ENCODE measurements at regions not wholly inside any gene's neighbourhood (a gene's known extent, or its start where the extent isn't known, plus 50 kb on each side); places are given as distances from the start of the nearest gene placed in this dataset.

GRCh38 chr20:39429726-39430125 is 467.6 kb downstream of the DHX35 start:
- peak; percentile 28 for TF ChIP-seq CTCF (conservative IDR thresholded peaks at IDR 0.05; ENCODE audit: control insufficient read depth, insufficient read depth, low read depth, low read length)
- DNase-seq (ENCODE audit: low read depth): peak; percentile 19
- no peak overlapping the region for H3K4me3 ChIP-seq (ENCODE audit: control insufficient read depth, low read depth, low read length)

DNA sequence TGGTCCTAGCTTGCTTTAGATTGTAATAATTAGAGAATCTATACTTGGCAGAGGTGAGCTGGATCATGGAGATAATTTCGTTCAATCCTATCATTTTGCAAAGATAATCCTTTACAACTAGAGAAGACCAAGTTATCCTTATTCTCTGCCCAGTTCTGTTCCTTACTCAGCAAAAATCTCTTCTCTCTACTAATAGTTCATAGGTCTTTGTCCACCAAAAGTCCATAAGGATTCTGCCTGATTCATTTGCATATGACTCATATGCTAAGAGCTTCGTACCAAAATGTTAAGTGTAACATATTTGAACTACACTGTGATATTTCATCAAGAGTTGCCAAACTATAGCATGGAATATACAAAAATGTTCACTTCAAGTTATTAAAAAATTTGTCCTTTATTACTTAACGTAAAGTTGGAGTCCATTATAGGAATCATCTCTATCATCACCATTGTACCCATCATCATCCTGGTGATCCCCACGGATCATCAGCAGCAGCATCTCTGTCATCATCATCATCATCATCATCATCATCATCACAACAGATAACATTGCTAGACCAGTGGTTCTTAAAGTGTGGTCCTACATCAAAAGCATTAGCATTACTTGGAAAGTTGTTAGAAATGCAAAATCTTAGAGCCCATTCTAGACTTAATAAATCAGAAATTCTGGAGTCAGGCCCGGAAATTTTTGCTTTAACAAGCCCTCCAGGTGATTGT is 463.0 kb downstream of the DHX35 start:
- H3K4me3 ChIP-seq (ENCODE audit: control insufficient read depth, low read depth, low read length): no peak overlapping the region
- DNase-seq (ENCODE audit: low read depth): peak; percentile 28
- no peak for TF ChIP-seq CTCF (conservative IDR thresholded peaks at IDR 0.05; ENCODE audit: control insufficient read depth, insufficient read depth, low read depth, low read length)

GRCh38 chr20:39421571-39422105 is 459.5 kb downstream of the DHX35 start:
- TF ChIP-seq CTCF (conservative IDR thresholded peaks at IDR 0.05; ENCODE audit: control insufficient read depth, insufficient read depth, low read depth, low read length): no peak
- H3K4me3 ChIP-seq (ENCODE audit: control insufficient read depth, low read depth, low read length): no peak overlapping the region
- DNase-seq (ENCODE audit: low read depth): peak; percentile 75

GRCh38 chr20:39412091-39412490 is 449.9 kb downstream of the DHX35 start:
- H3K4me3 ChIP-seq (ENCODE audit: control insufficient read depth, low read depth, low read length): no peak overlapping the region
- no peak for DNase-seq (ENCODE audit: low read depth)
- no peak for TF ChIP-seq CTCF (conservative IDR thresholded peaks at IDR 0.05; ENCODE audit: control insufficient read depth, insufficient read depth, low read depth, low read length)

DNA sequence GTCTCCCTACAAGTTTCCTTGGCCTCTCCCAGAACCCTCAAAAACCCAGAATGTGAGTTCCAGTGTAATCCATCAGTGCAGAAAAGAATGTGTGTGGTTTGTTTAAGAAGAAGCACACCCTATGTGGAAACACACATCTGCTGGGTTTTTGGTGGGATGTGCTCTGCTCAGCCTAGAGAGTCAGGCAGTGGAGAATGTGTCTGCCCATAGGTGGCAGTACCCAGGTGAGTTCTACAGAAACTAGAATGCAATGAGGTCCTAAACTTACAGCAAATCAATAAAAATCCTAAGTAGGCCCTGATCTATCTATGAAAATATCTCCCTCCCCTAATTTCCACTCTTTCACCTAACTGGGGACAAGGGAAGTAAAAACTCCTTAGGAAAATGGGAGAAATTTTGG is 437.3 kb downstream of the DHX35 start:
- no peak for TF ChIP-seq CTCF (conservative IDR thresholded peaks at IDR 0.05; ENCODE audit: control insufficient read depth, insufficient read depth, low read depth, low read length)
- H3K4me3 ChIP-seq (ENCODE audit: control insufficient read depth, low read depth, low read length): no peak overlapping the region
- no peak for DNase-seq (ENCODE audit: low read depth)

GRCh38 chr20:39398656-39399055 is 436.5 kb downstream of the DHX35 start:
- no peak for DNase-seq (ENCODE audit: low read depth)
- H3K4me3 ChIP-seq (ENCODE audit: control insufficient read depth, low read depth, low read length): no peak overlapping the region
- no peak for TF ChIP-seq CTCF (conservative IDR thresholded peaks at IDR 0.05; ENCODE audit: control insufficient read depth, insufficient read depth, low read depth, low read length)
